ENCODE measurements at regions not wholly inside any gene's neighbourhood (a gene's known extent, or its start where the extent isn't known, plus 50 kb on each side); places are given as distances from the start of the nearest gene placed in this dataset.
A peak's percentile ranks its signal among the peaks of the same experiment; 100 is the strongest.
"Not testable (repeated sequence)": the region's sequence is repeated elsewhere in the genome, so short reads cannot be mapped to it uniquely, and the experiment has no call there.

- no peak for DNase-seq
Observed at GRCh38 chr1:238492271-238492670, 601.5 kb upstream of the ZP4 start.

GRCh38 chr1:238491265-238491664, 600.5 kb upstream of the ZP4 start:
- no peak for DNase-seq

GRCh38 chr1:238489006-238489405, 598.3 kb upstream of the ZP4 start:
- no peak for DNase-seq

GRCh38 chr1:238488401-238488800, 597.7 kb upstream of the ZP4 start:
- DNase-seq: no peak

GRCh38 chr1:238487931-238488330, 597.2 kb upstream of the ZP4 start:
- no peak for DNase-seq

- peak; percentile 69 for DNase-seq
Observed at GRCh38 chr1:238485912-238486209, 595.1 kb upstream of the ZP4 start.

GRCh38 chr1:238485057-238485911, 594.6 kb upstream of the ZP4 start:
- DNase-seq: peak; percentile 71

GRCh38 chr1:238484121-238484520, 593.4 kb upstream of the ZP4 start:
- DNase-seq: no peak

GRCh38 chr1:238476841-238477240, 586.1 kb upstream of the ZP4 start:
- DNase-seq: no peak

- DNase-seq: no peak
Observed at GRCh38 chr1:238475712-238476111, 585.0 kb upstream of the ZP4 start.

GRCh38 chr1:238474263-238474662, 583.5 kb upstream of the ZP4 start:
- no peak for DNase-seq

GRCh38 chr1:238469146-238469631, 578.5 kb upstream of the ZP4 start:
- DNase-seq: no peak

- DNase-seq: no peak
Observed at GRCh38 chr1:238468068-238468467, 577.3 kb upstream of the ZP4 start.

- no peak for DNase-seq
Observed at GRCh38 chr1:238466459-238466858, 575.7 kb upstream of the ZP4 start.

- DNase-seq: no peak
Observed at GRCh38 chr1:238465449-238465848, 574.7 kb upstream of the ZP4 start.

GRCh38 chr1:238458899-238459298, 568.2 kb upstream of the ZP4 start:
- no peak for DNase-seq

GRCh38 chr1:238457610-238458009, 566.9 kb upstream of the ZP4 start:
- no peak for DNase-seq

- DNase-seq: no peak
Observed at GRCh38 chr1:238451781-238452310, 561.1 kb upstream of the ZP4 start.

- no peak for DNase-seq
Observed at GRCh38 chr1:238450976-238451375, 560.3 kb upstream of the ZP4 start.

- no peak for DNase-seq
Observed at GRCh38 chr1:238443687-238444086, 553.0 kb upstream of the ZP4 start.

- no peak for DNase-seq
Observed at GRCh38 chr1:238439511-238439910, 548.8 kb upstream of the ZP4 start.

- no peak for DNase-seq
Observed at GRCh38 chr1:238438311-238439270, 547.9 kb upstream of the ZP4 start.

GRCh38 chr1:238429703-238430102, 539.0 kb upstream of the ZP4 start:
- not testable (repeated sequence) for DNase-seq

GRCh38 chr1:238419209-238419608, 528.5 kb upstream of the ZP4 start:
- no peak for DNase-seq
